HEK293 (cell line): ENCODE measurements at regions not wholly inside any gene's neighbourhood (a gene's known extent, or its start where the extent isn't known, plus 50 kb on each side); places are given as distances from the start of the nearest gene placed in this dataset.
"Not testable (repeated sequence)": the region's sequence is repeated elsewhere in the genome, so short reads cannot be mapped to it uniquely, and the experiment has no call there.

Experiments used
- CTCF ChIP-seq: fragments of 450-650 bp; formaldehyde crosslinking; IDR thresholded peaks from 2 replicates; pipeline ENCODE4 v1.5.1; 2016; ENCODE audit warnings: missing biosample characterization, missing genetic modification characterization
- GLI4 ChIP-seq: fragments of 450-650 bp; formaldehyde crosslinking; IDR thresholded peaks from 2 replicates; pipeline ENCODE4 v1.5.1; 2016; ENCODE audit warnings: missing biosample characterization, missing genetic modification characterization
- MEIS1 ChIP-seq: sonication (generic); formaldehyde crosslinking; IDR thresholded peaks from 2 replicates; pipeline ENCODE4 v1.8.1; 2022; ENCODE audit warnings: missing genetic modification reagents, mild to moderate bottlenecking, borderline replicate concordance
- ZBTB1 ChIP-seq: fragments of 450-650 bp; formaldehyde crosslinking; IDR thresholded peaks from 2 replicates; pipeline ENCODE4 v1.5.1; 2016; ENCODE audit warnings: missing biosample characterization, missing genetic modification characterization
- ZBTB44 ChIP-seq: fragments of 450-650 bp; IDR thresholded peaks from 2 replicates; pipeline ENCODE4 v1.5.1; 2018; ENCODE audit warnings: missing biosample characterization, mild to moderate bottlenecking, missing genetic modification characterization
- ZNF155 ChIP-seq: fragments of 450-650 bp; formaldehyde crosslinking; IDR thresholded peaks from 2 replicates; pipeline ENCODE4 v1.5.1; 2016; ENCODE audit warnings: missing biosample characterization, missing genetic modification characterization
- ZNF239 ChIP-seq: fragments of 450-650 bp; formaldehyde crosslinking; IDR thresholded peaks from 2 replicates; pipeline ENCODE4 v1.5.1; 2016; ENCODE audit warnings: missing biosample characterization, missing genetic modification characterization
- ZNF274 ChIP-seq, 2 experiments: fragments of 200-500 bp in 1 of 2; fragments of 450-650 bp in 1 of 2; sonication (Bioruptor generic) in 1 of 2; formaldehyde crosslinking in 1 of 2; IDR thresholded peaks; 2 replicates each; pipeline versions ENCODE4 v1.5.1 to v1.6.1; 2014 to 2016; ENCODE audit warnings: borderline replicate concordance in 1 of 2, inconsistent platforms in 1 of 2, low read length in 1 of 2, missing biosample characterization in 1 of 2, missing genetic modification characterization in 1 of 2
- ZNF544 ChIP-seq: fragments of 450-650 bp; formaldehyde crosslinking; IDR thresholded peaks from 2 replicates; pipeline ENCODE4 v1.5.0; 2017; ENCODE audit warnings: missing biosample characterization, missing genetic modification characterization

GRCh38 chr11:97010997-97011396 is 621.2 kb downstream of the JRKL start:
- not testable (repeated sequence) for TF ChIP-seq ZNF239 (tag by site-specific recombination); ZNF544; CTCF (tag by site-specific recombination); ZNF155 (tag by site-specific recombination); ZBTB1 (tag by site-specific recombination); ZBTB44; MEIS1; ZNF274 (IDR thresholded peaks at IDR 0.05; ENCODE audit: low read length); ZNF274 (tag by site-specific recombination; IDR thresholded peaks at IDR 0.05; ENCODE audit: borderline replicate concordance); GLI4 (tag by site-specific recombination)
